H1 (cell line): ENCODE measurements at regions not wholly inside any gene's neighbourhood (a gene's known extent, or its start where the extent isn't known, plus 50 kb on each side); places are given as distances from the start of the nearest gene placed in this dataset.

Experiments used
- KDM4A ChIP-seq: IDR thresholded peaks from one replicate; pipeline ENCODE4 v1.7.1; 2012; ENCODE audit warnings: low read depth, mild to moderate bottlenecking, moderate library complexity, low read length, inconsistent platforms; ENCODE audit not compliant: severe bottlenecking
- POLR2AphosphoS5 ChIP-seq: IDR thresholded peaks from 2 replicates; pipeline ENCODE4 v1.6.1; 2011; ENCODE audit warnings: low read depth, low read length
- SIX5 ChIP-seq: IDR thresholded peaks from 2 replicates; pipeline ENCODE4 v1.6.1; 2011; ENCODE audit warnings: mild to moderate bottlenecking, low read depth, low read length
- TF ChIP-seq, protein P1 (sequence below): fragments of 300-600 bp; sonication (generic); IDR thresholded peaks from 2 replicates; pipeline ENCODE4 v1.7.1; 2012; ENCODE audit warnings: low read length, moderate library complexity, mild to moderate bottlenecking, inconsistent platforms; ENCODE audit not compliant: insufficient replicate concordance

DNA sequence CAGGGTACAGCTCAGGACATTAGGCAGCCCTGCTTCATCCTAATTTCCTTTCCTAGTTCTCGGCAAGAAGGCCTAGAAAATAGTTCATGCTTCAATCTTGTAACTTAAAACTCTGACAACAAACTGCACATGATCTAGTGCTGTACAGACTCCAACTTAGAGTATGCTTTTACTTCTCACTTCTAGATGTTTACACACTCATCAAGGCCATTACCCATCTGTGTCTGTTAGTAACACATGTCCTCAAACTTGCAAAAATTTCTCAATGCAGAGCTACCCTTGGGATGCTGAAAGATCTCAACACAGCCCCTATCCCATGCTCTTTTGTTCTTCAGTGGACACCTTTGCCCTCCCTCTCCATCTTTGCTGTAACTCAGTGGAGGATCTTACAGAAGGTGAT lies 252.0 kb downstream of the OSR1 start (continued):
- TF ChIP-seq KDM4A (no peak), POLR2AphosphoS5 (no peak), SIX5 (no peak)
- TF ChIP-seq, protein P1, sequence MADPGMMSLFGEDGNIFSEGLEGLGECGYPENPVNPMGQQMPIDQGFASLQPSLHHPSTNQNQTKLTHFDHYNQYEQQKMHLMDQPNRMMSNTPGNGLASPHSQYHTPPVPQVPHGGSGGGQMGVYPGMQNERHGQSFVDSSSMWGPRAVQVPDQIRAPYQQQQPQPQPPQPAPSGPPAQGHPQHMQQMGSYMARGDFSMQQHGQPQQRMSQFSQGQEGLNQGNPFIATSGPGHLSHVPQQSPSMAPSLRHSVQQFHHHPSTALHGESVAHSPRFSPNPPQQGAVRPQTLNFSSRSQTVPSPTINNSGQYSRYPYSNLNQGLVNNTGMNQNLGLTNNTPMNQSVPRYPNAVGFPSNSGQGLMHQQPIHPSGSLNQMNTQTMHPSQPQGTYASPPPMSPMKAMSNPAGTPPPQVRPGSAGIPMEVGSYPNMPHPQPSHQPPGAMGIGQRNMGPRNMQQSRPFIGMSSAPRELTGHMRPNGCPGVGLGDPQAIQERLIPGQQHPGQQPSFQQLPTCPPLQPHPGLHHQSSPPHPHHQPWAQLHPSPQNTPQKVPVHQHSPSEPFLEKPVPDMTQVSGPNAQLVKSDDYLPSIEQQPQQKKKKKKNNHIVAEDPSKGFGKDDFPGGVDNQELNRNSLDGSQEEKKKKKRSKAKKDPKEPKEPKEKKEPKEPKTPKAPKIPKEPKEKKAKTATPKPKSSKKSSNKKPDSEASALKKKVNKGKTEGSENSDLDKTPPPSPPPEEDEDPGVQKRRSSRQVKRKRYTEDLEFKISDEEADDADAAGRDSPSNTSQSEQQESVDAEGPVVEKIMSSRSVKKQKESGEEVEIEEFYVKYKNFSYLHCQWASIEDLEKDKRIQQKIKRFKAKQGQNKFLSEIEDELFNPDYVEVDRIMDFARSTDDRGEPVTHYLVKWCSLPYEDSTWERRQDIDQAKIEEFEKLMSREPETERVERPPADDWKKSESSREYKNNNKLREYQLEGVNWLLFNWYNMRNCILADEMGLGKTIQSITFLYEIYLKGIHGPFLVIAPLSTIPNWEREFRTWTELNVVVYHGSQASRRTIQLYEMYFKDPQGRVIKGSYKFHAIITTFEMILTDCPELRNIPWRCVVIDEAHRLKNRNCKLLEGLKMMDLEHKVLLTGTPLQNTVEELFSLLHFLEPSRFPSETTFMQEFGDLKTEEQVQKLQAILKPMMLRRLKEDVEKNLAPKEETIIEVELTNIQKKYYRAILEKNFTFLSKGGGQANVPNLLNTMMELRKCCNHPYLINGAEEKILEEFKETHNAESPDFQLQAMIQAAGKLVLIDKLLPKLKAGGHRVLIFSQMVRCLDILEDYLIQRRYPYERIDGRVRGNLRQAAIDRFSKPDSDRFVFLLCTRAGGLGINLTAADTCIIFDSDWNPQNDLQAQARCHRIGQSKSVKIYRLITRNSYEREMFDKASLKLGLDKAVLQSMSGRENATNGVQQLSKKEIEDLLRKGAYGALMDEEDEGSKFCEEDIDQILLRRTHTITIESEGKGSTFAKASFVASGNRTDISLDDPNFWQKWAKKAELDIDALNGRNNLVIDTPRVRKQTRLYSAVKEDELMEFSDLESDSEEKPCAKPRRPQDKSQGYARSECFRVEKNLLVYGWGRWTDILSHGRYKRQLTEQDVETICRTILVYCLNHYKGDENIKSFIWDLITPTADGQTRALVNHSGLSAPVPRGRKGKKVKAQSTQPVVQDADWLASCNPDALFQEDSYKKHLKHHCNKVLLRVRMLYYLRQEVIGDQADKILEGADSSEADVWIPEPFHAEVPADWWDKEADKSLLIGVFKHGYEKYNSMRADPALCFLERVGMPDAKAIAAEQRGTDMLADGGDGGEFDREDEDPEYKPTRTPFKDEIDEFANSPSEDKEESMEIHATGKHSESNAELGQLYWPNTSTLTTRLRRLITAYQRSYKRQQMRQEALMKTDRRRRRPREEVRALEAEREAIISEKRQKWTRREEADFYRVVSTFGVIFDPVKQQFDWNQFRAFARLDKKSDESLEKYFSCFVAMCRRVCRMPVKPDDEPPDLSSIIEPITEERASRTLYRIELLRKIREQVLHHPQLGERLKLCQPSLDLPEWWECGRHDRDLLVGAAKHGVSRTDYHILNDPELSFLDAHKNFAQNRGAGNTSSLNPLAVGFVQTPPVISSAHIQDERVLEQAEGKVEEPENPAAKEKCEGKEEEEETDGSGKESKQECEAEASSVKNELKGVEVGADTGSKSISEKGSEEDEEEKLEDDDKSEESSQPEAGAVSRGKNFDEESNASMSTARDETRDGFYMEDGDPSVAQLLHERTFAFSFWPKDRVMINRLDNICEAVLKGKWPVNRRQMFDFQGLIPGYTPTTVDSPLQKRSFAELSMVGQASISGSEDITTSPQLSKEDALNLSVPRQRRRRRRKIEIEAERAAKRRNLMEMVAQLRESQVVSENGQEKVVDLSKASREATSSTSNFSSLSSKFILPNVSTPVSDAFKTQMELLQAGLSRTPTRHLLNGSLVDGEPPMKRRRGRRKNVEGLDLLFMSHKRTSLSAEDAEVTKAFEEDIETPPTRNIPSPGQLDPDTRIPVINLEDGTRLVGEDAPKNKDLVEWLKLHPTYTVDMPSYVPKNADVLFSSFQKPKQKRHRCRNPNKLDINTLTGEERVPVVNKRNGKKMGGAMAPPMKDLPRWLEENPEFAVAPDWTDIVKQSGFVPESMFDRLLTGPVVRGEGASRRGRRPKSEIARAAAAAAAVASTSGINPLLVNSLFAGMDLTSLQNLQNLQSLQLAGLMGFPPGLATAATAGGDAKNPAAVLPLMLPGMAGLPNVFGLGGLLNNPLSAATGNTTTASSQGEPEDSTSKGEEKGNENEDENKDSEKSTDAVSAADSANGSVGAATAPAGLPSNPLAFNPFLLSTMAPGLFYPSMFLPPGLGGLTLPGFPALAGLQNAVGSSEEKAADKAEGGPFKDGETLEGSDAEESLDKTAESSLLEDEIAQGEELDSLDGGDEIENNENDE = no peak
